GM18508 (cell line): ENCODE measurements at regions not wholly inside any gene's neighbourhood (a gene's known extent, or its start where the extent isn't known, plus 50 kb on each side); places are given as distances from the start of the nearest gene placed in this dataset.
"Not testable (repeated sequence)": the region's sequence is repeated elsewhere in the genome, so short reads cannot be mapped to it uniquely, and the experiment has no call there.

ENCODE experiments used
- ATAC-seq: cut with Tn5 transposase; IDR thresholded peaks from one replicate; pipeline ENCODE4 v1.9.1; 2021; ENCODE audit warnings: moderate number of reproducible peaks; ENCODE audit not compliant: insufficient read depth, unreplicated experiment

GRCh38 chr7:106535234-106535932 is 125.6 kb downstream of the CCDC71L start:
- no peak for ATAC-seq

DNA sequence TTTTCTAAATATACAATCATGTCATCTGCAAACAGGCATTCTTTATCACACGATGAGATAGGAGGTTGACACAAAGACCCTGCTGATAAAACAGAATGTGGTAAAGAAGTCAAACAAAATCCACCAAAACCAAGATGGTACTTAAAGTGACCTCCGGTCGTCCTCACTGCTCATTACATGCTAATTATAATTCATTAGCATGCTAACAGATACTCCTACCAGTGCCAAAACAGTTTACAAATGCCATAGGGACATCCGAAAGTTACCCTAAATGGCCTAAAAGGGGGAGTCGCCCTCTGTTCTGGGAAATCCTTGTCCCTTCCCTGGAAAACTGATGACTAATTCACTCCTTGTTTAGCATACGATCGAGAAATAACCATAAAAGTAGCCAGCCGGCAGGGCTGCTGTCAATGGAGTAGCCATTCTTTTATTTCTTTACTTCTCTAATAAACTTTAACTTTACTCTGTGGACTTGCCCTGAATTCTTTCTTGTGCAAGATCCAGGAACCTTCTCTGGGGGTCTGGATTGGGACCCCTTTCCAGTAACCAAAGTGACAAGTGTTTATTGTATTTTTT is 126.6 kb downstream of the CCDC71L start:
- ATAC-seq, result no peak

DNA sequence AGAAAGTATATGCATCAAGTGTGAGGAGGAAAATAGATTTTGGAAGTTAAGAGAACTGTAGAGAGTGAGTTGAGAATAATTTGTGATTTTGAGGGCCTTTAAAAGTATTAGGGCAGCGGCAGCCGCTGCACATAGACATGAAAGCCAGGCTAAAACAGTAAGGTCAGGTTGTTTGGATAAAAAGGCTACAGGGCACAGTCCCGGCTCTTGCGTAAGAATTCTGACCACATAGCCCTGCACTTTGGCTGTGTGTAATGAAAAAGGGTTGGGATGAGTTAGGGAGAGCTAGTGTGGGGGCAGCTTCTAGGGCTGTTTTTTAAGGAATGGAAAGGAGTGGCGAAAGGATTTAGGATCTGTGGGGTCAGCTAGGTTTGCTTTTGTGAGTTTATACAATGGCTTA is 130.8 kb downstream of the CCDC71L start:
- ATAC-seq, result not testable (repeated sequence)

GRCh38 chr7:106526617-106527016 is 134.3 kb downstream of the CCDC71L start:
- ATAC-seq, result not testable (repeated sequence)

GRCh38 chr7:106524690-106525059 is 136.3 kb downstream of the CCDC71L start:
- no peak for ATAC-seq

DNA sequence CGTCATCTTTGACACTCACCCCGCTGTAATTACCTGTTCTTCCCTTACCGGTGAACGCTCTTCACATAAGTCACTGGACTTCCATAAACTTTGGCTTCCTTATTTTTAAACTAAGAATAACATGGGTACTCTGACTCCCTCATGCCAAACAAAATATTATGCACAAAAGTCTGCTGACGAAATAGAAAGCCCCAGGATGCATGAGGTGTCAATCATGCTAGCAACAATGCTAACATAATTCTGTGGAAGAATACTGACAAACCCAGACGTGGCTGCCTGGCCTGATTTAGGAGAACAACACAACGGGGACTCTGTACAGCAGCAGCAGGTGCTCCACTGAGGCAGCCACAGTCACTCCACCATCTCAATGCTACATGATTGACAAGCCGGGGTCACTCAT is 137.5 kb downstream of the CCDC71L start:
- ATAC-seq, result no peak

- no peak for ATAC-seq
Measured at GRCh38 chr7:106522696-106523095, 138.3 kb downstream of the CCDC71L start.

- no peak for ATAC-seq
Measured at GRCh38 chr7:106521541-106521940, 139.4 kb downstream of the CCDC71L start.

- no peak for ATAC-seq
Measured at GRCh38 chr7:106520962-106521514, 139.9 kb downstream of the CCDC71L start.

DNA sequence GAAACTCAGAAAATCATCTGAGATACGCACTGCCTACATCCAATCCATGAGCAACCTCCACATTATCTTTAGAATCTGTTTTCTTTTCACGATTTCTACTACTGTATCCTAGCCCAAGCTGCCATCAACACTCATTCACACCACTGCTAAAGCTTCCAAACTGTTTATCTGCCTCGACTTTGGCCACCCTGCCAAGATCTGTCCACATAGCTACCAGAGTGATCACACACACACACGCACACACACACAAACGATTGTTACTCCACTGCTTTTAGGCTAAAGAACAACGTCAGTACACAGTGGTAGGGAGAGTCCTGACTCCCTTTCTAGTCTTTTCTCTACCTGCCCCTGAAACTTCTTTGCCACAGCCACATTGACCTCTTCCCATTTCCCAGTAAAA is 142.0 kb downstream of the CCDC71L start:
- no peak for ATAC-seq

DNA sequence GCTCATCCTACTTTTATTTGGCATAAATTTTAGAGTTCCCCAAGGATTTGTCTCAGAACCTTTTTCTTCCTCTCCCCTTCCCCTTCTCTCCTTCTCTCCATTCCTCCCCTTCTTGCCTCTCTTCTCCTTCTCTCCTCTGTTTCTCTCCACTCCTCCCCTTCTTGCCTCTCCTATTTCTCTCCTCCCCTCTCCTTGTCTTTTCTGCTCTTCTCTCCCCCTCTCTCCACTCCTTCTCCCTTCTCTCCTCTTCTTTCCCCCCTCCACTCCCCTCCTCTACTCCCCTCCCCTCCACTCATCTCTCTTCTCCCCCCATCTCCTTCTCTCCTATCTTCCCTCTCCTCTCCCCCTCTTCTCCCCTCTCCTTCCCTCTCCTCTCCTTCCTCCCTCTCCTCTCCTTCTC is 142.7 kb downstream of the CCDC71L start:
- no peak for ATAC-seq

- no peak for ATAC-seq
Measured at GRCh38 chr7:106517508-106517907, 143.4 kb downstream of the CCDC71L start.

DNA sequence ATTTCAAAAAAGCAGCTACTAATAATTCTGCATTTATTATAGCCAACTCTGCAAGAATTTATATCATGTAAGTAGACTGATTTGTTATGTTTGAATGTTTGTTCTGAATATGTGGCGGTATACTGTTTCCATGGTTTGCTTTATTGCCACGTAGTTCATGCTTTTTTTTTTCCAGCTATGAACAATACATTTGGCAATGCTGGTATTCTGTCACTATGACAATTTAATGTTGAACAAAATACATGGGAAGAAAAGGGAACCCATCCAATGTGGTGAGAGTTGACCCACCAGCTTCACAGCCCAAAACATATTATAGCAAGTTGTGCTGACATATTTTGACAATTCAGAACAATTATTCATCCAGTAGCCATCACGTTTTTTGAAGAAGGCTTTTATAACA is 145.6 kb downstream of the CCDC71L start:
- no peak for ATAC-seq

GRCh38 chr7:106514881-106515280 is 146.1 kb downstream of the CCDC71L start:
- ATAC-seq, result no peak

DNA sequence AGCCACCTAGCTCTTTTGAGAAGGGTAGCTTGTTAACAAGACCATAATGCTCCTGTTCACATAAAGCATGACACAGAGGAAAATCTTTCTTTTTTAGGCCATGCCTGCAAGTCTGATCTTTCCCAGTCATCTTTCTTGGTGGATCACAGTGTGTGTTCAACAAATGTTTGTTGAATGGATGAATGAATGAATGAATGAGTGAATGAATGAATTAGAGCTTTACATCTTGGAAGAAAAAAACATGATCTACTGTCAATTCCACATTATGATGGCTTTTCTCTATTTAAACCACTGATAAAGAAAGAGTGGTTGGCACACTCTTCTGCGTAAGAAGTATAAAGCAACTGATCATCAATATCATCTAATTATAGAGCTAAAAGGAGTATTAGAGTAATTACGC is 148.7 kb downstream of the CCDC71L start:
- ATAC-seq, result no peak

GRCh38 chr7:106504645-106505044 is 156.3 kb downstream of the CCDC71L start:
- no peak for ATAC-seq

GRCh38 chr7:106504207-106504606 is 156.8 kb downstream of the CCDC71L start:
- no peak for ATAC-seq

DNA sequence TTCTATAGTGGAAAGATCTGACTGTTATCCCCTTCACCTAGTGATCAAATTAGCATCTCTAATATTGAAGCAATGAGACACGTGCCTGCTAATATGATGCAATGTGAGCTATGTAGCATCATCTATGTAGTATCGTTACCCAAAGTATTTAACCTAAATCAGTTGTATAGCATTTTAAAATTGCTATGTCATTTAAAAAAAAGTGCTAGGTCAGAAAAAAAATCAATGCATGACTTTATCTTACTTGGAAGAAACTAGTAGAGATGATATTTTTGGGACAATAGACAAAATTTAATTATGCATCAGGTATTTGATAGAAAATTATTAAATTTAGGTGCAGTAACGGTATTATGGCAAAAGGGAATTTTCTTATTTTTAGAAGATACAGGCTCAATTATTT is 157.3 kb downstream of the CCDC71L start:
- ATAC-seq, result no peak

DNA sequence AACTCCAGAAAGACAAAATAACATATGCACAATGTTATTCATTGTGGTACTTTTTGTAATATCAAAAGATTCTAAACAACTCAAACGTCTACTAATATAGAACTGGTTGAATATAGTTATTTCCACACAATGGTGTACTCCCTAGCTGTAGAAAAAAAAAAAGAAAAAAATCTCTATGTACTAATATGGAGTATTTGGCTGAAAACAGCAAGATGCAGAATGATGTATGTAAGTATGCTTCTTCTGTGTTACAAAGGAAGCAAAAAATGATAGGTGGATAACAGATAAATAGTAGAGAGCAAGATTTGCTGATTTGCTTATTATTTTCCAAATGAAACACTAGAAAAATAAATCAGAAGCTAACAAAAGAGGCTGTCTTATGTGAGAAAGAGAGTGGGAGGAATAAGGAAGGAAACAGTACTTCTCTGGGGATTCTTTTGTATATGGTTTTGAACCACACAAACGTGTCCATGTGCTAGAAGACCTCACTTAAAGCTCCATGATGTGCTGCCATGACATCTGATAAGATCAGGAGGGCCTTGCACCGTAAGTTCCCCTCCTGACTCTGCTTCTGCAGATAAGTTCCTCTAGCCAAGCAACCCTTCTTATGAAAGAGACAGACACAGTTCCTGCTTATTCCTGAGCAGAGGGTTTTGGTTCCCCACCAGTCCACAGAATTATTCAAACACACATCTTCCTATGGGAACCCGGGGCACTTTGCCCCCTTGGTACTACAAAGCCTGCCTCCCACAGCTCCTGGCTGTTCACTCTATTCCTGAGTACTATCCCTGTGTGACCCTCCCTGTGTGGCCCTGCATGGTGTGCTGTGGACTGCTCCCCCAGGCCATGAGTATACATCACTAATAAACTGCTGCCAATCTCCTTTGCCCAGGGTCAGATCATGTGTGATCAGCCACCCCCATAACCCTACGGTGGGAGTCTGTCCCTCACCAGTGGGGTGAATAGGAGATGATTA is 159.1 kb downstream of the CCDC71L start:
- ATAC-seq, result no peak

GRCh38 chr7:106499897-106500296 is 161.1 kb downstream of the CCDC71L start:
- no peak for ATAC-seq

DNA sequence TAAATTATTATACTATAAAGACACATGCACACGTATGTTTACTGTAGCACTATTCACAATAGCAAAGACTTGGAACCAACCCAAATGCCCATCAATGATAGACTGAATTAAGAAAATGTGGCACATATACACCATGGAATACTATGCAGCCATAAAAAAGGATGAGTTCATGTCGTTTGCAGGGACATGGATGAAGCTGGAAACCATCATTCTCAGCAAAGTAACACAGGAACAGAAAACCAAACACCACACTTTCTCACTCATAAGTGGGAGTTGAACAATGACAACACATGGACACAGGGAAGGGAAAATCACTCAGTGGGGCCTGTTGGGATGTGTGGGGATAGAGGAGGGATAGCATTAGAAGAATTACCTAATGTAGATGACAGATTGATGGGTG is 163.0 kb downstream of the CCDC71L start:
- not testable (repeated sequence) for ATAC-seq
